GM18873 (cell line): ENCODE measurements at regions not wholly inside any gene's neighbourhood (a gene's known extent, or its start where the extent isn't known, plus 50 kb on each side); places are given as distances from the start of the nearest gene placed in this dataset.
A peak's percentile ranks its signal among the peaks of the same experiment; 100 is the strongest.

Experiments
- ATAC-seq: cut with Tn5 transposase; IDR thresholded peaks from one replicate; pipeline ENCODE4 v1.9.1; 2021; ENCODE audit warnings: mild to moderate bottlenecking, moderate library complexity, moderate number of reproducible peaks; ENCODE audit not compliant: unreplicated experiment, low FRiP score

DNA sequence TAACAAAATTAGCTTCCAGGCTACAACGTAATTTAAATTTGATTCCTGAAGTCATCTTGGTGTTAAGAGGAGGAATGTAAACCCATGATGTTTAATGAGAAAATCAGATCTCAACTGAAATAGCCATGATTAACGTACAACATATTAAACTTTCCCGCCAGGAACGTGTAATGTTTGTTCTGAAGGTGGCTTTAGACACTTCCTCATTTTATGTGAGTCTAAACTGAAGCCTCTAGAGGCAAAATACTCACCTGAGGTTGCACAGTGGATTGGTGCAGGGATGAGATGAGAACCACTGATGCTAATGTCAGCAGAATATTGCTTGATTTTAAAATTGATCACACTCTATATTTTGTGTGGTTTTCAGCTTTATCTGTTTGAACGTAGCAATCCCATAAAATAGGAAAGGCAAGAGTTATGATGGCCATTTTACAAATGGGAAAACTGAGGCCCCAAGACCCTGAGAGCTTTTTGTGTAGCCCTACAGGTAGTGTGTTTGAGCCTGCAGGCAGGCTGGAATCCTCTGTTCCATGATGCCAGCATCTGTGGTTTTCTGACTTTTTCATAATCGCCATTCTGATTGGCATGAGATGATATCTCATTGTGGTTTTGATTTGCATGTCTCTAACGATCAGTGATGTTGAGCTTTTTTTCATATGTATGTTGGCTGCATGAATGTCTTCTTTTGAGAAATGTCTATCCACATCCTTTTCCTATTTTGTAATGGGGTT lies 243.7 kb upstream of the BMPER start:
- ATAC-seq = no peak

DNA sequence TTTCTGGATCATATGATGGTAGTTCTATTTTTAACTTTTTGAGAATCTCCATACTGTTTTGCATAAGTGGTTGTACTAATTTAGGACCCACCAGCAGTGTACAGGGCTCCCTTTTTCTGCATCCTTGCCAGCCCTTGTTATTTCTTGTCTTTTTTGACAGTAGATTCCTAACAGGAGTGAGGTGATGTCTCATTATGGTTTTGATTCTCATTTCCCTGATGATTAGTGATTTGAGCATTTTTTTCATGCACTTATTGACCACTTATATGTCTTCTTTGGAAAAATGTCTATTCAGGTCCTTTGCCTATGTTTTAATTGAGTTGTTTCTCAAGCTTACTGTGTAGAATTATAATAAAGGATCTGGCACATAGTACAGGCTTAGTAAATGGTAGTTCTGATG lies 238.8 kb upstream of the BMPER start:
- no peak for ATAC-seq

DNA sequence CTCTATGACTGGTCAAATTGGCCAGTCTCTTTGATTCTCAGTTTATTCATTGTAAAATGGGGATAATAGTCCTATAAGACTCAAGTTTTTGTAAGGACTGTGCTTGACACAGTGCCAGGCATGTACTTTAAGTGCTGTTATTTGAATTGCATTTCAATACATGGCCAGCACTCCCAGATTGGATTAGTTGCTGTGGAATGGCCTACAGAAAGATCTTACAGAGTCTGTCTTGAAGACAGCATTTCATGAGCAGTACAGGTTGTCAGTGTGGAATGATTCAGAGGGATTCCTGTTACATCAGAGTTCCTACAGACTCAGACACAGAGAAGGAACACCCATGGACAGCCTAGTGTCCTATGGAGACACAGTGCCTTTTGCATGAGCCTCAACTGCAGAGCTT lies 238.1 kb upstream of the BMPER start:
- ATAC-seq = no peak

DNA sequence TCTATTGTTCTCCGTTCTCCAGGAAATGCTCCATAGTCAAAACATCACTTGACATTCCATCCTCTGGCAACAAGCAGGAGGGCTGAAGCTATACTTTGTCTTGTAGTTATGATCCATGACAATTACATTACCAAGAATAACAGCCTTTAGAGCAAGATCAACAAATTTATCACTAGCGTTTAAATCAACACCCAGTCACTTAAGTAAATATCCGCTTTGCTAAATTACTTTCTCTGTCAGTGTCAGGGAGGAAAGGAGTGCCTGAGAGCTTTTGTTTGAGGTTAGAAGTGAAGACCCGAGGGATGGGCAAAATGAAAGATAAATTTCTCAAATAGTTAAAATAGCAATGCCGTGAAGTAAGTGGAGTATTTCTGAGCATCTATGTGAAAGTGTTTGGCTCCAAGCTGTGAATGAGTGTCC lies 236.1 kb upstream of the BMPER start:
- no peak for ATAC-seq

DNA sequence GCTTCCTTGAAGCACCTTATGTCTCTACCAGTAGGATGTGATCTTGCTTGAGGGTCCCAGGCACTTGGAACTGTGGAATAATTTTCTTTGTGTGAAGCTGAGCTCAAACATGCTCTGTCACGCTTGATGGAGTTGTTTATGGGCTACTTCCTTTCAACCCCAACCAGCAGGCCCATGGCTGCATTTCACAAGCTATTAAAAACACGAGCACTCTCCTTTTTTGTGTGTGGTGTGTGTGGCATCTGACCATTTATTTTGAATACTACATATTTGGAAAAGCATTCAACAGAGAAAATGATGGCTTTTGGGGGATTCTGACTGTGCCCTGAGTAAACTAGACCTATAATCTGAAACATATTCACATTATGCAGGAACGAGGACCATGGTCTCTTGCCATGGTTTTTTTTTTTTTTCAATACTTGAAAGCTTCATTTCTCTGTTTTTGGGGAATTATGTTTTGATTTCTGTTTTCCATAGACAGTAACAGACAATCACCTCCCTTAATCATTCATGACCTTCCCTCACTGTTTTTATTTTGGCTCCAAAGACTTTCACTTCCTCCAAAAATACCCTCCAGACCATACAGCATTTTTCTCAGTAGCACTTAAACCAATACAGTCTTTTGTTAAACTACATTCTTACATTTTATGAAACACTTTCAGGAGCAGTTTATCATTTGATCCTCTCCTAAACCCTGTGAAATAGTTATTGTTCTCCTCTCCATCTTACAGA lies 233.6 kb upstream of the BMPER start:
- ATAC-seq = peak; percentile 49

GRCh38 chr7:33673029-33673700 lies 232.2 kb upstream of the BMPER start:
- no peak for ATAC-seq

- no peak for ATAC-seq
These were observed 230.4 kb upstream of the BMPER start for GRCh38 chr7:33674804-33675411.

GRCh38 chr7:33677556-33677955 lies 227.8 kb upstream of the BMPER start:
- no peak for ATAC-seq

DNA sequence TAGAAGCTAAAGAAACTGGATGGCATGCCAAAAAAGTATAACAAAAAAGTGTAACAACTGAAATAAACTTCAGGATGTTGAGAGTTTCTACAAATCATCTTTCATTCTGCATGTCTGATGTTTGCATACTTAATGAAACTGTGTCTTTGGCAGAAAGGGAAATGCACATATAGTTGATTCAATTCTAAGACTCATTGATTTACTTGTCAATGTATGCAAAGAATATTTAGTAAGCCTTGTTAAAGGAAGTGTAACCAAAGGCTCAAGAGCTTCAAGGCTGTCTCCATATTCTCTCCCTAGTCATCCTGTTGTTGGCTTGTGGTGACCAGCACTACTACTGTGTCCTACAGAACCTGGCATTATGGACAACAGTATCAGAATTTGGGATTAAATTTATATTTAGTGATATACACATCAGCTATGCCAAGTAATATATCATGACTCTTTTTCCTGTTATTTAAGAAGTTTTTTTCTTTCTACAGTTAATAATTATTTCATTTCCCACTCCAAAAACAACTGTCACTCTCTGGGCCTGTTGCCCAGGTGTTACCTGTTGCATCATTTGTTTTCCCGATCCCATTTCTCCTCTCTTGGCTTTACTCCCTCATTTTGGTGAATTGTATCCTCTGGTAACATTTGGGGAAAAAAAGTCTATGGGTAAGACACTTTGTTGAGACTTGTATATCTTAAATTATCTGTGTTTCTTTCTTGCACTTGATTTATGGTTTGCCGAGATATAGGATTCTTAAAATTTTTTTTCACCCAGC lies 226.6 kb upstream of the BMPER start:
- no peak for ATAC-seq

DNA sequence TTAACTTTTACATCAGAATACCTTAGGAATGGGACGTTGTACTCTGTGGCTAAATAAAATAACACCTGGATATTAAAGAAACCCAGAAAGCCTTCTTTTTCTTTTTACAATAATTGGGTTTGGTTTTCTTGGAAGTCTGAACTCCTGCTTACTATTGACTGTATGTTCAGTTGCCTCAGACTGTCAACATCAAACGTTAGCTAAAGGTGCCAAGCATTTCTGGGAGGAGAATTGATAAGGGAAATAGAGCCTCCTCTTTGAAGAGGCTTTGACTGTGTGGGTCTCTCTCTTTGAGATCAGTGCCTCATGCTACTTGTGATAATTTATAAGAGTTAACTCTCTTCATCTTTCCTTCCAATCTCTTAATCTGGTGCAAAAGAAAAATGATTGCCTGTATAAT lies 224.7 kb upstream of the BMPER start:
- no peak for ATAC-seq

DNA sequence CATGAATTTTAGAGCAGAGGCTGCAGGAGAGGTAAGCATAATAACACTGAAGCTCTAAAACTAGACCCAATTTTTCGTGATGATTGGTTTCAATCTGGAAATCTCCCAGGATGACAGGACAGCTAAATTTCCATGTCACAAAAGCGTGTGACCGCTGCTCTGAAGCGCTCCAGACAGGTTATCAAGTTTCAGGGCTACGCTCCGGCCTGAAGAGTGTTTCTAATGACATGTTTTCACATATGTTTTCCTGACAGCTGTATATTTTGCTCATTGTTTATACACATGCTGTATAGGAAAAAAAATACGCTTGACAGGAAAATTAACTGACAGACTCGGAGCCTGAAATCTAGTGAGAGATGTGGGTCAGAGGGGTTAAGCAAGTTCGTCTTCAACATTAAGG lies 219.8 kb upstream of the BMPER start:
- ATAC-seq = no peak

- no peak for ATAC-seq
These were observed 219.2 kb upstream of the BMPER start for GRCh38 chr7:33685981-33686683.

GRCh38 chr7:33687625-33688024 lies 217.7 kb upstream of the BMPER start:
- ATAC-seq = no peak

DNA sequence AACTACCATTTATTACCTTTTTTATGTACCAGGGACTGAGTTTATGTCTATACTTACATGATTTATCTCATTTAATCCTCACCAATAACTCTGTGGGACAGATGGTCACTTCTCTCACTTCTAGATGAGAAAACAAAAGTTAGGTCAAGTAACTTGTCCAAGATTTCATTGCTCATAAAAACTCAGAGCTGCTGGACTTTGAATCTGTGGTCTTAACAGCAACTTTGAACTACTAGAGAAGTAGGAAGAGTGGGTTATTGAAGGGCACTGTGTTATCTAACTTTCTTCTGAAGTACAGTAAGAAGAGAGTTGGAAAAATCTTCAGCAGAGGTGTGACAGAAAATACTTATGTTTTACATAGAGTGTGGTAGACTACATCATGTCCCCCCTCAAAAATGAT lies 214.2 kb upstream of the BMPER start:
- no peak for ATAC-seq

GRCh38 chr7:33692956-33693355 lies 212.4 kb upstream of the BMPER start:
- ATAC-seq = no peak

- ATAC-seq = no peak
These were observed 211.3 kb upstream of the BMPER start for GRCh38 chr7:33694006-33694405.

- no peak for ATAC-seq
These were observed 207.7 kb upstream of the BMPER start for GRCh38 chr7:33697616-33698015.

DNA sequence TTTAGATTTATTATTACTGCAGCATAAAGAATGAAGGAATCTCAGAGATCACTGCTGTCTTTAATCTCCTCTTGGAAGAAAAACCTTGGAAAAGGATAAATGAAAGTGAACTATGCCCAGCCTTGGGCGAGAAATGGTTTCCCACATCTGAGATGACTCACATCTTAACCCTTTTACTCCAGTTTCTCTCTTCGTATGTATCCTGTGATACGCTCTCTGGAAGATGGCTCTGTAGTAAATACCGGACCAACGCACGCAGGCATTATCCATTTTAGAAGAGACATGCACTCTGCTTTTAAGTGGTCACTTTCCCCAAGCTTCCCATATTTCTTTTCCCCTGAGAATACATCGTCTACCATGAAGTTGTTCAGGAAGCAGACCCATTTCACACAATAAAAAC lies 207.3 kb upstream of the BMPER start:
- no peak for ATAC-seq

DNA sequence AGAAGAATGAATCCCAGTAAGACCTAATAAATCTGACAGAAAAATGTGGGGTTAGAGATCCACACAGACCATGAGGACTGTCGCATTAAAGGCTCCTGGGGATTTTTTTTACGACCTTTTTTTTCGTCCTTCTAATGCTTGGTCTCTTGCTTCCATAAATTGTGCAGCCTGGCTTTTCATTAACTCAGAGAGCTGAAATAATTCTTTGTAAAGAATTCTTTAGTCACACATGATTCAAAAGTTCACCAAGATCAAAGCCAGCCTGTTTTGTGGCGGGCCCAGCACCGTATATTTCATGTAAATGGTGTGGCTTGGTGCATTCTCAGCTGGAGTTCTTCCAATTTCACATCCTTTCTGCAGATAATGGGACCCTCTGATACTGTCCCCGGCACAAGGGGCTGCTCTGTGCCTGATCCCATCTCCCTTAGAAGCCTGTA lies 206.6 kb upstream of the BMPER start:
- no peak for ATAC-seq
